Mesendoderm (in vitro differentiated cells): ENCODE measurements at regions not wholly inside any gene's neighbourhood (a gene's known extent, or its start where the extent isn't known, plus 50 kb on each side); places are given as distances from the start of the nearest gene placed in this dataset.

ENCODE experiments used
- DNase-seq: peaks from one replicate; pipeline ENCODE4 v3.0.0; 2013
- H2AK5ac ChIP-seq: 2 replicates; pipeline ENCODE4 v1.6.1; 2013; ENCODE audit warnings: low read length, inconsistent platforms
- H2BK120ac ChIP-seq: 2 replicates; pipeline ENCODE4 v1.6.1; 2013; ENCODE audit warnings: low read depth, mild to moderate bottlenecking, low read length, moderate library complexity, mixed read lengths
- H2BK15ac ChIP-seq: replicated peaks from 2 replicates; pipeline ENCODE4 v1.6.1; 2013; ENCODE audit warnings: low read depth, mild to moderate bottlenecking, moderate library complexity
- H2BK5ac ChIP-seq: 2 replicates; pipeline ENCODE4 v1.6.1; 2013; ENCODE audit warnings: low read length, inconsistent platforms
- H3K18ac ChIP-seq: 2 replicates; pipeline ENCODE4 v1.6.1; 2013; ENCODE audit warnings: mild to moderate bottlenecking, low read length, mixed read lengths
- H3K23ac ChIP-seq: one replicate; pipeline ENCODE4 v1.6.1; 2013; ENCODE audit warnings: low read length
- H3K27ac ChIP-seq: 2 replicates; pipeline ENCODE4 v1.5.1; 2013; ENCODE audit warnings: low read depth, mild to moderate bottlenecking, inconsistent platforms, low read length, moderate library complexity
- H3K27me3 ChIP-seq: 2 replicates; pipeline ENCODE4 v1.6.1; 2013; ENCODE audit warnings: low read length, control low read depth, mild to moderate bottlenecking, inconsistent platforms; ENCODE audit not compliant: insufficient read depth, poor library complexity
- H3K36me3 ChIP-seq: 2 replicates; pipeline ENCODE4 v1.6.1; 2013; ENCODE audit warnings: low read length, inconsistent platforms; ENCODE audit not compliant: control insufficient read depth, insufficient read depth
- H3K4ac ChIP-seq: one replicate; pipeline ENCODE4 v1.6.1; 2013; ENCODE audit warnings: low read depth, mild to moderate bottlenecking, low read length, moderate library complexity
- H3K4me1 ChIP-seq: 2 replicates; pipeline ENCODE4 v1.6.1; 2013; ENCODE audit warnings: low read depth, low read length, inconsistent platforms; ENCODE audit not compliant: control insufficient read depth
- H3K4me2 ChIP-seq: 2 replicates; pipeline ENCODE4 v1.6.1; 2013; ENCODE audit warnings: low read length
- H3K4me3 ChIP-seq: 2 replicates; pipeline ENCODE4 v1.5.1; 2013; ENCODE audit warnings: mild to moderate bottlenecking, low read length
- H3K56ac ChIP-seq: one replicate; pipeline ENCODE4 v1.6.1; 2013; ENCODE audit warnings: low read length
- H3K79me1 ChIP-seq: 2 replicates; pipeline ENCODE4 v1.6.1; 2013; ENCODE audit warnings: low read length, inconsistent platforms
- H3K79me2 ChIP-seq: 2 replicates; pipeline ENCODE4 v1.6.1; 2013; ENCODE audit warnings: mild to moderate bottlenecking, low read length; ENCODE audit not compliant: control insufficient read depth, insufficient read depth
- H3K9ac ChIP-seq: 2 replicates; pipeline ENCODE4 v1.6.1; 2013; ENCODE audit warnings: low read length, inconsistent platforms
- H4K5ac ChIP-seq: one replicate; pipeline ENCODE4 v1.6.1; 2013; ENCODE audit warnings: low read length
- H4K8ac ChIP-seq: one replicate; pipeline ENCODE4 v1.6.1; 2013; ENCODE audit warnings: low read depth, mild to moderate bottlenecking, control low read depth, low read length, moderate library complexity
- WGBS: extraction: QIAGEN DNeasy Blood & Tissue Kit; methylation state at CpG from one replicate; pipeline ENCODE4 v1.1.7; 2013; ENCODE audit warnings: low lambda C conversion rate, missing lambda C conversion rate; ENCODE audit not compliant: insufficient coverage; ENCODE audit errors: extremely low coverage; 5-methylcytosine and 5-hydroxymethylcytosine counted together

DNA sequence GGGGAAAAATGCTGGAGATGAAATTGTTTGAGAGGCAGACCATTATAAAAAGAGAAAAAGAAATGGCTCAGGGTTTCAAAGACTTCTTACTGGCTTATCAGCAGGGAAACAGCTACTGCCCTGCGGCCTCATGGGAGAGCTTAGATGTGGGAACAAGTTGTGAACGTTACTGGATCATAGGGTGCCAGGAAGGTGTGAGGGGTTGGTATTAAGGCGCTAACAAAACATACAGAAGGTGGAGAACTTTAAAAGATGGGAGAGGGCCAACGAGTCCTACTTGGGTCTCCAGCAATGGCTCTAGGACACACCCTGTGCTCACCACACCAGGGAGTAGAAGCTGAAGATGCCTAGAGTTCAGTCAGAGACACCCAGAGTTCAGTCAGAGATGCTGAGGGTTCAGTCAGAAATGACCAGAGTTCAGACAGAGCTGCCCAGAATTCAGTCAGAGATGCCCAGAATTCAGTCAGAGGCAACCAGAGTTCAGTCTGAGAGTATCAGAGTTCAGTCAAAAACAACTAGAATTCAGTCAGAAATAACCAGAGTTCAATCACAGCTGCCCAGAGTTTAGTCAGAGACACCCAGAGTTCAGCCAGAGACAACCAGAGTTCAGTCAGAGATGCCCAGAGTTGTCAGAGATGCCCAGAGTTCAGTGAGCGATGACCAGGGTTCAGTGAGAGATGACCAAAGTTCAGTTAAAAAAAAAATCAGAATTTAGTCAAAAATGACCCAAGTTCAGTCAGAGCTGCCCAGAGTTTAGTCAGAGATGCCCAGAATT, 1103.6 kb downstream of the BCL11B start:
- no peaks in the 10 kb centered on the region for H3K36me3 ChIP-seq
- WGBS: no CpG with 5 or more reads among the region's 5 CpGs
- H3K56ac ChIP-seq: no peak overlapping the region
- no peak overlapping the region for H3K4ac ChIP-seq
- no peak overlapping the region for H2AK5ac ChIP-seq
- H3K4me2 ChIP-seq: no peak overlapping the region
- H3K27me3 ChIP-seq: no peaks in the 10 kb centered on the region
- H2BK120ac ChIP-seq: no peak overlapping the region
- no peaks in the 10 kb centered on the region for H3K79me2 ChIP-seq
- no peak overlapping the region for H3K27ac ChIP-seq
- H2BK15ac ChIP-seq: no peak overlapping the region
- peaks cover 2% of the 10 kb centered on the region for H3K4me1 ChIP-seq
- no peak for DNase-seq
- no peak overlapping the region for H3K23ac ChIP-seq
- no peak overlapping the region for H2BK5ac ChIP-seq
- H4K8ac ChIP-seq: no peak overlapping the region
- no peaks in the 10 kb centered on the region for H3K79me1 ChIP-seq
- H3K9ac ChIP-seq: no peak overlapping the region
- H3K18ac ChIP-seq: no peak overlapping the region
- no peak overlapping the region for H3K4me3 ChIP-seq
- no peak overlapping the region for H4K5ac ChIP-seq

GRCh38 chr14:98169170-98169587, 1102.8 kb downstream of the BCL11B start:
- no peaks in the 10 kb centered on the region for H3K36me3 ChIP-seq
- no peak overlapping the region for H3K4ac ChIP-seq
- H3K18ac ChIP-seq: no peak overlapping the region
- no peak overlapping the region for H3K27ac ChIP-seq
- H3K9ac ChIP-seq: no peak overlapping the region
- no peak overlapping the region for H3K23ac ChIP-seq
- no peak overlapping the region for H3K4me3 ChIP-seq
- no peak overlapping the region for H2AK5ac ChIP-seq
- H3K79me2 ChIP-seq: no peaks in the 10 kb centered on the region
- H4K5ac ChIP-seq: no peak overlapping the region
- no peak for DNase-seq
- H2BK15ac ChIP-seq: no peak overlapping the region
- H3K56ac ChIP-seq: no peak overlapping the region
- H3K4me2 ChIP-seq: no peak overlapping the region
- H4K8ac ChIP-seq: no peak overlapping the region
- peaks cover 2% of the 10 kb centered on the region for H3K4me1 ChIP-seq
- H2BK5ac ChIP-seq: no peak overlapping the region
- no peaks in the 10 kb centered on the region for H3K27me3 ChIP-seq
- no peak overlapping the region for H2BK120ac ChIP-seq
- H3K79me1 ChIP-seq: no peaks in the 10 kb centered on the region

GRCh38 chr14:98170575-98170974, 1101.4 kb downstream of the BCL11B start:
- no peak overlapping the region for H2AK5ac ChIP-seq
- H3K79me1 ChIP-seq: no peaks in the 10 kb centered on the region
- H3K4me2 ChIP-seq: no peak overlapping the region
- peak; percentile 12 for DNase-seq
- no peak overlapping the region for H2BK120ac ChIP-seq
- peaks cover 2% of the 10 kb centered on the region for H3K4me1 ChIP-seq
- no peak overlapping the region for H3K4ac ChIP-seq
- H3K36me3 ChIP-seq: no peaks in the 10 kb centered on the region
- H3K23ac ChIP-seq: no peak overlapping the region
- H3K56ac ChIP-seq: no peak overlapping the region
- WGBS: no CpG with 5 or more reads among the region's 5 CpGs
- no peak overlapping the region for H2BK15ac ChIP-seq
- no peak overlapping the region for H2BK5ac ChIP-seq
- no peaks in the 10 kb centered on the region for H3K27me3 ChIP-seq
- H3K79me2 ChIP-seq: no peaks in the 10 kb centered on the region
- no peak overlapping the region for H4K8ac ChIP-seq
- H4K5ac ChIP-seq: no peak overlapping the region
- H3K4me3 ChIP-seq: no peak overlapping the region
- no peak overlapping the region for H3K18ac ChIP-seq
- H3K9ac ChIP-seq: no peak overlapping the region
- no peak overlapping the region for H3K27ac ChIP-seq

- no peak overlapping the region for H3K23ac ChIP-seq
- no peaks in the 10 kb centered on the region for H3K79me1 ChIP-seq
- no peak overlapping the region for H3K27ac ChIP-seq
- H4K5ac ChIP-seq: no peak overlapping the region
- no peak overlapping the region for H3K9ac ChIP-seq
- no peak overlapping the region for H2BK120ac ChIP-seq
- H3K4ac ChIP-seq: no peak overlapping the region
- no peaks in the 10 kb centered on the region for H3K27me3 ChIP-seq
- WGBS: no CpG with 5 or more reads among the region's 3 CpGs
- H3K36me3 ChIP-seq: no peaks in the 10 kb centered on the region
- H3K4me3 ChIP-seq: no peak overlapping the region
- H2BK15ac ChIP-seq: no peak overlapping the region
- no peak overlapping the region for H2AK5ac ChIP-seq
- no peak overlapping the region for H2BK5ac ChIP-seq
- peak; percentile 23 for DNase-seq
- no peak overlapping the region for H3K4me2 ChIP-seq
- no peak overlapping the region for H3K56ac ChIP-seq
- no peak overlapping the region for H4K8ac ChIP-seq
- no peaks in the 10 kb centered on the region for H3K79me2 ChIP-seq
- no peak overlapping the region for H3K18ac ChIP-seq
- H3K4me1 ChIP-seq: peaks cover 2% of the 10 kb centered on the region
These were observed 1100.3 kb downstream of the BCL11B start for GRCh38 chr14:98171654-98172053.

DNA sequence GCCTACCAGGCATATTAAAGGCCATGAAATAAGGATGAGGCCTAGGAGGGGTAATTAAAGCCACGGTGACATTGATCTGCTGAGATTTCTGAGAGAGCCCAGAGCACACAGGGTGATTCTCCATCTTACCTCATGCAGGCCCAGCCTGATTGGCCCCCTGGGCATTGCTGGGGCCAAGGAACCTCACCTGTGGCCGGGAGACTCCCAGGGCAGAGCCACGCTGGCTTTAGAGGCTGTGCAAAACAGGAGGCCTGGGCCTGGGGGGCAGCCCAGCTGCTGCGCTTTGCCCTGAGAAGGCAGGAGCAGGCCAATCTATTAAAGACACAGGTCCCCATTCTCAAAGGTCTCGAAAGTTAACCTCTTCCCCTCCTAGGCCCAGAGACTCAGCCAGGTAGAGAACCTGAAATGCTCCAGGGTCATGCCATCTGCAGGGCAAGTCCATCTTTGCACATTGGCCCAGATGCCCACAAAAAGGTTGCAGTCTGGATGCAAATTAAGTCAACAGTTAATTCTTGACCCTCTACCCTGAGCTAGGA, 1099.7 kb downstream of the BCL11B start:
- WGBS: no CpG with 5 or more reads among the region's 5 CpGs
- no peaks in the 10 kb centered on the region for H3K27me3 ChIP-seq
- H2BK120ac ChIP-seq: no peak overlapping the region
- H3K27ac ChIP-seq: no peak overlapping the region
- no peak overlapping the region for H3K23ac ChIP-seq
- no peak overlapping the region for H3K4ac ChIP-seq
- H2BK15ac ChIP-seq: no peak overlapping the region
- H3K56ac ChIP-seq: no peak overlapping the region
- H3K9ac ChIP-seq: no peak overlapping the region
- H4K5ac ChIP-seq: no peak overlapping the region
- H3K36me3 ChIP-seq: no peaks in the 10 kb centered on the region
- H3K4me3 ChIP-seq: no peak overlapping the region
- H3K79me2 ChIP-seq: no peaks in the 10 kb centered on the region
- H3K79me1 ChIP-seq: no peaks in the 10 kb centered on the region
- no peak for DNase-seq
- no peak overlapping the region for H3K18ac ChIP-seq
- no peak overlapping the region for H2BK5ac ChIP-seq
- H4K8ac ChIP-seq: no peak overlapping the region
- H3K4me2 ChIP-seq: no peak overlapping the region
- H2AK5ac ChIP-seq: no peak overlapping the region
- H3K4me1 ChIP-seq: peaks cover 2% of the 10 kb centered on the region

GRCh38 chr14:98173305-98173704, 1098.7 kb downstream of the BCL11B start:
- H3K4me3 ChIP-seq: no peak overlapping the region
- no peak overlapping the region for H3K4me2 ChIP-seq
- H3K9ac ChIP-seq: no peak overlapping the region
- H3K18ac ChIP-seq: no peak overlapping the region
- no peaks in the 10 kb centered on the region for H3K79me1 ChIP-seq
- peak; percentile 17 for DNase-seq
- no peak overlapping the region for H3K56ac ChIP-seq
- no peak overlapping the region for H3K27ac ChIP-seq
- no peak overlapping the region for H3K4ac ChIP-seq
- H4K5ac ChIP-seq: no peak overlapping the region
- no peak overlapping the region for H4K8ac ChIP-seq
- H2BK5ac ChIP-seq: no peak overlapping the region
- H3K36me3 ChIP-seq: no peaks in the 10 kb centered on the region
- H3K79me2 ChIP-seq: no peaks in the 10 kb centered on the region
- no peak overlapping the region for H2BK120ac ChIP-seq
- H3K4me1 ChIP-seq: peaks cover 2% of the 10 kb centered on the region
- no peak overlapping the region for H2AK5ac ChIP-seq
- H2BK15ac ChIP-seq: no peak overlapping the region
- no CpG with 5 or more reads among the region's 7 CpGs for WGBS
- H3K27me3 ChIP-seq: no peaks in the 10 kb centered on the region
- no peak overlapping the region for H3K23ac ChIP-seq
